ENCODE measurements at regions not wholly inside any gene's neighbourhood (a gene's known extent, or its start where the extent isn't known, plus 50 kb on each side); places are given as distances from the start of the nearest gene placed in this dataset.

DNA sequence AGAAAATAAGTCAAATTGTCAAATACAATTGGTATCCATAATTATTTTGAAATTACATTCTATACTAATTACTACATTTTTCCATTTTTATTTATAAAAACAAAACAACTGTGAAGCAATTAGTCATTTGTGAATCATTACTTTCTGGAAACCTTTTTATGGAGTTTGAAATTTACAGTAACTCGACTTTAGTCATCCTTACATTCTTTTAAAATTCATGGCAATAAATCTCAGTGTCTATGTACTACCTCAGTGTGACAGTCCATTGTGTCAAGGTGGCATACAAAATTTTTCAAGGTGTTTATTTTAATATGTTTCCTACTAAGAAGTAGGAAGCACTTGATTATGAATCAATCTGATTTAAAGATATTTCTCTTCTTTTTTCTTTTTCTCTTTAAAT lies 1949.4 kb upstream of the RAG2 start:
- H3K4me3 ChIP-seq, result no peak overlapping the region
- intact Hi-C loops (cut with DNase I; ENCODE audit: low total_unique reads), result no loop called here
- no peak overlapping the region for H3K27ac ChIP-seq
- no peaks in the 10 kb centered on the region for H3K9me3 ChIP-seq
- WGBS, 5 donors, result 61 to 74% (median 65%) methylated on average over 1 of the region's 1 CpG
- no peak for TF ChIP-seq EP300 (IDR thresholded peaks at IDR 0.05)
- no peaks in the 10 kb centered on the region for H3K4me1 ChIP-seq
- no peaks in the 10 kb centered on the region for H3K36me3 ChIP-seq
- H3K27me3 ChIP-seq, result no peaks in the 10 kb centered on the region
- no peak for DNase-seq

DNA sequence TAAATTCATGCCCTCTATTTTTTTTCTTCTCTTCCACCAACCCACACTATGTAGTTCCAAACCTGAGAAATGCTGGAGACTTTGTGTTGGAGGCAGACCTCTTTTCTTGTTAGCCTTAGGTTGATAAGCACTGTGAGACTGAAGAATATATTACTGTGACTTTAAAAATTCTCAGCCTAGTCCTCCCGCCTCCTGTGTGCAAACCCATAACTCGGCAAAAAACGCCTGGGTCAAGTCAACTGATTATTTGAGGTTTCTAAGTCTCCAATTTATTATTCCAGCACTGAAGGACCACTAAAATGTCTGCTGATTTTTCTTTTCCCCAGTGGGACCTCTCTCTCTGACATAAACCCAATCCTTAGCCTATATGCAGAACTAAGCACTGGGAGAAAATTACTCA lies 1946.0 kb upstream of the RAG2 start:
- Histone ChIP-seq H3K4me3 (no peak overlapping the region), H3K36me3 (no peaks in the 10 kb centered on the region), H3K4me1 (no peaks in the 10 kb centered on the region), H3K27ac (no peak overlapping the region), H3K27me3 (no peaks in the 10 kb centered on the region), H3K9me3 (no peaks in the 10 kb centered on the region)
- TF ChIP-seq POLR2AphosphoS5 (IDR thresholded peaks at IDR 0.05) (no peak), EP300 (IDR thresholded peaks at IDR 0.05) (no peak), POLR2A (IDR thresholded peaks at IDR 0.05) (no peak)
- TF ChIP-seq, protein P1, sequence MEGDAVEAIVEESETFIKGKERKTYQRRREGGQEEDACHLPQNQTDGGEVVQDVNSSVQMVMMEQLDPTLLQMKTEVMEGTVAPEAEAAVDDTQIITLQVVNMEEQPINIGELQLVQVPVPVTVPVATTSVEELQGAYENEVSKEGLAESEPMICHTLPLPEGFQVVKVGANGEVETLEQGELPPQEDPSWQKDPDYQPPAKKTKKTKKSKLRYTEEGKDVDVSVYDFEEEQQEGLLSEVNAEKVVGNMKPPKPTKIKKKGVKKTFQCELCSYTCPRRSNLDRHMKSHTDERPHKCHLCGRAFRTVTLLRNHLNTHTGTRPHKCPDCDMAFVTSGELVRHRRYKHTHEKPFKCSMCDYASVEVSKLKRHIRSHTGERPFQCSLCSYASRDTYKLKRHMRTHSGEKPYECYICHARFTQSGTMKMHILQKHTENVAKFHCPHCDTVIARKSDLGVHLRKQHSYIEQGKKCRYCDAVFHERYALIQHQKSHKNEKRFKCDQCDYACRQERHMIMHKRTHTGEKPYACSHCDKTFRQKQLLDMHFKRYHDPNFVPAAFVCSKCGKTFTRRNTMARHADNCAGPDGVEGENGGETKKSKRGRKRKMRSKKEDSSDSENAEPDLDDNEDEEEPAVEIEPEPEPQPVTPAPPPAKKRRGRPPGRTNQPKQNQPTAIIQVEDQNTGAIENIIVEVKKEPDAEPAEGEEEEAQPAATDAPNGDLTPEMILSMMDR (IDR thresholded peaks at IDR 0.05), result no peak
- no peak for DNase-seq
- intact Hi-C loops (cut with DNase I; ENCODE audit: low total_unique reads), result no loop called here
- WGBS, 5 donors, result 41 to 63% (median 58%) methylated on average over 3 of the region's 3 CpGs

DNA sequence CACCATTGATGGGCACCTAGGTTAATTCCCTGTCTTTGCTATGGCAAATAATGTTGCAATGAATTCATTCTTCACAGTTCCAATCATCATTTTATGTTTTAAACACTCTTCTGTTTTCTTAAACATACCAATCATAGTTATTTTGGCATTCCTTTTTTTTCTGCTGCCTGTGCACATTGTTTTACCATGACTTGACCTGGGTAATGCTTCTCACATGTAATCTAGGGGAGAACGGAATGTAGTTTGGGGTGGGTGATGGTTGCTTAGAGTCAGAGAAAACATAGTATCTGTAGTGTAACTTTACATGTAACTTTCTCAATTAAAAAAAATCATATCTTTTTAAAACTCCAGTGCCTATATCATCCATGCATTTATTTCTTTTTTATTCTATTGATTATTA lies 1945.3 kb upstream of the RAG2 start:
- no peaks in the 10 kb centered on the region for H3K36me3 ChIP-seq
- TF ChIP-seq POLR2AphosphoS5 (IDR thresholded peaks at IDR 0.05), result no peak
- no peak for TF ChIP-seq EP300 (IDR thresholded peaks at IDR 0.05)
- TF ChIP-seq, protein P1 (IDR thresholded peaks at IDR 0.05), result no peak
- TF ChIP-seq POLR2A (IDR thresholded peaks at IDR 0.05), result no peak
- 73 to 88% (median 85%) methylated on average over 1 of the region's 1 CpG for WGBS, 5 donors
- H3K9me3 ChIP-seq, result no peaks in the 10 kb centered on the region
- no peak for DNase-seq
- H3K27ac ChIP-seq, result no peak overlapping the region
- H3K27me3 ChIP-seq, result no peaks in the 10 kb centered on the region
- intact Hi-C loops (cut with DNase I; ENCODE audit: low total_unique reads), result no loop called here
- H3K4me1 ChIP-seq, result no peaks in the 10 kb centered on the region
- H3K4me3 ChIP-seq, result no peak overlapping the region

DNA sequence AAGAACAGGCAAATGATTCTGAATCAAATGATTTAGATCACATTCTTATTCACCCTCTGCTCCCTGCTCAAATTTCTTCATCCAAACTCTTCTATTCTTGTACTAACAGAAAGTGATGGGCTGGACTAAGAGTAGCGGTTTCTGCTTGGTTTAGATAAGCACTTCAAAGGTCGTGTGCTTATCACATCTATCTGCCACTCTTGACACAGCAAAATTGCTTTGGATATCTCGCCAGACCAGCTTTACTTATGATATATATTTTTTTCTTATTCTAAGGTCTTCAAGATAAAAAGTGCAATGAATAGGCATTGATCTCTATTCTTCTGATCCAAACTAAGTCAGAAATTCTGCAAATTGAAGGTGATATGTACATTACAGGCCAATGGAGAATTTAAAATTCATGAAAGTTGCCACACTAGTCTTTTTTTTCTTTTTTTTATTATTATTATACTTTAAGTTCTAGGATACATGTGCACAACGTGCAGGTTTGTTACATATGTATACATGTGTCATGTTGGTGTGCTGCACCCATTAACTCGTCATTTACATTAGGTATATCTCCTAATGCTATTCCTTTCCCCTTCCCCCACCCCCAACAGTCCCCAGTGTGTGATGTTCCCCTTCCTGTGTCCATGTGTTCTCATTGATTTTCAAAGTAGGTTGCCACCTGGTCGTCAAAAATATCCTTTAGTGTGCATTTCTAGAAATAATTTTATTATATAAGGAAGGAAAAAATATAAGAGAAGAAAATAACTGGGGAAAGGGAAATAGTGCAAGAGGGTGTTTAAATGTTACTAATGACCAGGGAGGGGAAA lies 1941.0 kb upstream of the RAG2 start:
- intact Hi-C loops (cut with DNase I; ENCODE audit: low total_unique reads), result no loop called here
- TF ChIP-seq EP300 (IDR thresholded peaks at IDR 0.05) (no peak), POLR2A (IDR thresholded peaks at IDR 0.05) (no peak)
- H3K27me3 ChIP-seq, result no peaks in the 10 kb centered on the region
- no peak for DNase-seq
- peaks cover 0 to 7% (median 4%) of the 10 kb centered on the region in 4 donors for H3K9me3 ChIP-seq
- H3K4me3 ChIP-seq, result no peak overlapping the region
- no peaks in the 10 kb centered on the region for H3K4me1 ChIP-seq
- H3K36me3 ChIP-seq, result no peaks in the 10 kb centered on the region
- 25 to 40% (median 29%) methylated on average over 6 of the region's 6 CpGs for WGBS, 5 donors
- H3K27ac ChIP-seq, result no peak overlapping the region

DNA sequence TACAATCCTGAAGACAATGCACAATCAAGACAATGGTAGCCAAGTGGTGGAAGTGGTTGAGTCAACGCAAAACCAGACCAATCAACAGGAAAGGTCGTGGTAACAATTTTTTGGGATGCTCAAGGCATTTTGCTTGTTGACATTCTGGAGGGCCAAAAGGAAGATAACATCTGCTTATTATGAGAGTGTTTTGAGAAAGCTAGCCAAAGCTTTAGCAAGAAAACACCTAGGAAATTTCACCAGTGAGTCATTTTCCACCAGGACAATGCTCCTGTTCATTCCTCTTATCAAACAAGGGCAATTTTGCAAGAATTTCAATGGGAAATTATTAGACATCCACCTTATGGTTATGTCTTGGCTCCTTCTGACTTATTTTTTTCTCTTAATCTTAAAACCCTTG lies 1932.2 kb upstream of the RAG2 start:
- no peaks in the 10 kb centered on the region for H3K4me1 ChIP-seq
- no peaks in the 10 kb centered on the region for H3K36me3 ChIP-seq
- H3K9me3 ChIP-seq, result peaks cover 0 to 23% (median 3%) of the 10 kb centered on the region in 4 donors
- no peak overlapping the region for H3K27ac ChIP-seq
- TF ChIP-seq EP300 (IDR thresholded peaks at IDR 0.05) (no peak), POLR2AphosphoS5 (IDR thresholded peaks at IDR 0.05) (no peak), POLR2A (IDR thresholded peaks at IDR 0.05) (no peak)
- TF ChIP-seq, protein P1 (IDR thresholded peaks at IDR 0.05), result no peak
- H3K27me3 ChIP-seq, result no peaks in the 10 kb centered on the region
- 74 to 82% (median 80%) methylated on average over 2 of the region's 2 CpGs for WGBS, 5 donors
- no peak for DNase-seq
- intact Hi-C loops (cut with DNase I; ENCODE audit: low total_unique reads), result no loop called here
- no peak overlapping the region for H3K4me3 ChIP-seq

Measured in stomach (tissue), 8 donors.